ENCODE measurements at regions not wholly inside any gene's neighbourhood (a gene's known extent, or its start where the extent isn't known, plus 50 kb on each side); places are given as distances from the start of the nearest gene placed in this dataset.

- no peaks in the 10 kb centered on the region for H3K9me3 ChIP-seq (ENCODE audit: control insufficient read depth, low read depth, low read length)
- no peak overlapping the region for H3K4me3 Mint-ChIP-seq
- H3T11ph ChIP-seq (ENCODE audit: low read length): no peak overlapping the region
- H3K9me3 Mint-ChIP-seq: no peaks in the 10 kb centered on the region
- H4K5ac ChIP-seq (ENCODE audit: insufficient read length, low read depth, low read length): no peak overlapping the region
- no peaks in the 10 kb centered on the region for H3K4me1 ChIP-seq (ENCODE audit: insufficient read depth, low read length)
- H2BK20ac ChIP-seq (ENCODE audit: low read depth, low read length, poor library complexity, severe bottlenecking): no peak overlapping the region
- H4K91ac ChIP-seq (ENCODE audit: insufficient read length, low read depth, low read length): no peak overlapping the region
- no peak overlapping the region for H3K9ac ChIP-seq (ENCODE audit: extremely low read depth, insufficient read length, low read length)
- no peak overlapping the region for H3K4me2 ChIP-seq (ENCODE audit: insufficient read depth, insufficient read length, low read length)
- DNase-seq: no peak
- H3K14ac ChIP-seq (ENCODE audit: insufficient read depth, low read length): no peak overlapping the region
- no peaks in the 10 kb centered on the region for H3K36me3 Mint-ChIP-seq (ENCODE audit: insufficient read depth in 1 of 3, low read depth in 3 of 3)
- no peak overlapping the region for H3K27ac Mint-ChIP-seq
- H3K4ac ChIP-seq (ENCODE audit: low read depth, low read length): no peak overlapping the region
- H3K27ac ChIP-seq (ENCODE audit: insufficient read length, low read depth, low read length): no peak overlapping the region
- no peak overlapping the region for H2AFZ ChIP-seq (ENCODE audit: low read length)
- H4K8ac ChIP-seq (replicated peaks; ENCODE audit: insufficient read length, low read depth, low read length): no peak overlapping the region
- H2BK120ac ChIP-seq (ENCODE audit: low read depth, low read length, poor library complexity, severe bottlenecking): no peak overlapping the region
- H2BK5ac ChIP-seq (ENCODE audit: insufficient read length, low read length): no peak overlapping the region
- no peaks in the 10 kb centered on the region for H3K27me3 ChIP-seq (ENCODE audit: insufficient read depth, low read length)
- peaks cover 13 to 18% of the 10 kb centered on the region in 2 experiments for H3K4me1 Mint-ChIP-seq
- H3K23me2 ChIP-seq (ENCODE audit: insufficient read length, low read depth, low read length, poor library complexity, severe bottlenecking): no peaks in the 10 kb centered on the region
- no peak overlapping the region for H3K56ac ChIP-seq (ENCODE audit: insufficient read length, low read depth, low read length)
- H3K23ac ChIP-seq (ENCODE audit: insufficient read length, low read depth, low read length): no peak overlapping the region
- no peaks in the 10 kb centered on the region for H3K79me2 ChIP-seq (ENCODE audit: insufficient read depth, low read length)
- no peak overlapping the region for H2AK5ac ChIP-seq (ENCODE audit: insufficient read length, low read length)
- no peak overlapping the region for H2BK15ac ChIP-seq (ENCODE audit: low read depth, low read length)
- no peaks in the 10 kb centered on the region for H3K79me1 ChIP-seq (ENCODE audit: insufficient read depth, low read depth, low read length, poor library complexity, severe bottlenecking)
- no peaks in the 10 kb centered on the region for H4K20me1 ChIP-seq (ENCODE audit: control insufficient read depth, insufficient read depth, insufficient read length)
- no peak overlapping the region for H2BK12ac ChIP-seq (ENCODE audit: insufficient read length, low read depth, low read length)
- H3K27me3 Mint-ChIP-seq (ENCODE audit: low read depth): peaks cover 3% of the 10 kb centered on the region; the same call in 1 of the 2 replicates
- H3K18ac ChIP-seq (ENCODE audit: insufficient read length, low read depth, low read length): no peak overlapping the region
- TF ChIP-seq, protein P1, sequence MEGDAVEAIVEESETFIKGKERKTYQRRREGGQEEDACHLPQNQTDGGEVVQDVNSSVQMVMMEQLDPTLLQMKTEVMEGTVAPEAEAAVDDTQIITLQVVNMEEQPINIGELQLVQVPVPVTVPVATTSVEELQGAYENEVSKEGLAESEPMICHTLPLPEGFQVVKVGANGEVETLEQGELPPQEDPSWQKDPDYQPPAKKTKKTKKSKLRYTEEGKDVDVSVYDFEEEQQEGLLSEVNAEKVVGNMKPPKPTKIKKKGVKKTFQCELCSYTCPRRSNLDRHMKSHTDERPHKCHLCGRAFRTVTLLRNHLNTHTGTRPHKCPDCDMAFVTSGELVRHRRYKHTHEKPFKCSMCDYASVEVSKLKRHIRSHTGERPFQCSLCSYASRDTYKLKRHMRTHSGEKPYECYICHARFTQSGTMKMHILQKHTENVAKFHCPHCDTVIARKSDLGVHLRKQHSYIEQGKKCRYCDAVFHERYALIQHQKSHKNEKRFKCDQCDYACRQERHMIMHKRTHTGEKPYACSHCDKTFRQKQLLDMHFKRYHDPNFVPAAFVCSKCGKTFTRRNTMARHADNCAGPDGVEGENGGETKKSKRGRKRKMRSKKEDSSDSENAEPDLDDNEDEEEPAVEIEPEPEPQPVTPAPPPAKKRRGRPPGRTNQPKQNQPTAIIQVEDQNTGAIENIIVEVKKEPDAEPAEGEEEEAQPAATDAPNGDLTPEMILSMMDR (conservative IDR thresholded peaks at IDR 0.05): no peak
- WGBS (ENCODE audit: extremely low coverage, insufficient read length, low lambda C conversion rate): no CpG with 5 or more reads among the region's 2 CpGs
Measured at GRCh38 chr1:90204780-90205179, 209.9 kb downstream of the ZNF326 start.
